ENCODE measurements at regions not wholly inside any gene's neighbourhood (a gene's known extent, or its start where the extent isn't known, plus 50 kb on each side); places are given as distances from the start of the nearest gene placed in this dataset.

DNA sequence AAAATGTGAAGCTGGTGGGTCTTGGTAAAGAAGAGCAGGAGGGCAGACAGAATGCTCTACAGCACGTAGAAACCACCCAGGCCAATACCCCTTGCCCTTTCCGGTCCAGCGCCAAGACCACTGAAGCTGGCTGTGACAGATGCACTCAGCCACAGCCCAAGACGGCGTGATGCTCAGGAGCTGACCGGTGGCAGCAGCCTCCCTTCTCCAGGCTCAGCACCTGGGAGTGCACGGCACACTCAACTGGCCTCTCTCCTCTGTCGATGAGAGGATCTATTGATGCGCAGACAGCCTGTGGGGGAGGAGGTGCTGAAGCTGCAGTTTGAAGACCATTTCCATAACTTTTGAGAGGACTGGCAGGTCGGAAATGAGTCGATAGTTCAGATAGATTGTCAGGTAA lies 141.0 kb upstream of the MYT1L start:
- Histone ChIP-seq H2BK12ac (ENCODE audit: low read length in 2 of 2) (no peak overlapping the region), H2AK5ac (ENCODE audit: low read length, severe bottlenecking) (no peak overlapping the region)
- 78% methylated on average over 11 of the region's 11 CpGs for WGBS

GRCh38 chr2:2466534-2466933 lies 135.5 kb upstream of the MYT1L start:
- no peaks in the 10 kb centered on the region for H3K4me1 ChIP-seq (ENCODE audit: control insufficient read depth, insufficient read depth, low read depth, low read length)
- no peak for DNase-seq
- no peak overlapping the region for H2AK5ac ChIP-seq (ENCODE audit: low read length, severe bottlenecking)
- H2BK5ac ChIP-seq (ENCODE audit: low read depth, low read length, poor library complexity, severe bottlenecking) = no peak overlapping the region
- no peak overlapping the region for H3K18ac ChIP-seq (ENCODE audit: low read depth in 1 of 2, low read length in 2 of 2)
- H2AFZ ChIP-seq (ENCODE audit: low read depth, low read length) = no peak overlapping the region
- H2BK12ac ChIP-seq (ENCODE audit: low read length in 2 of 2) = no peak overlapping the region
- no peaks in the 10 kb centered on the region for H3K27me3 ChIP-seq (ENCODE audit: control insufficient read depth in 1 of 2, insufficient read depth in 1 of 2, low read length in 2 of 2)
- no peak overlapping the region for H3K27ac ChIP-seq (ENCODE audit: low read length, poor library complexity, severe bottlenecking)
- no peak overlapping the region for H2BK15ac ChIP-seq (ENCODE audit: low read depth, poor library complexity, severe bottlenecking)
- H4K8ac ChIP-seq (ENCODE audit: low read length) = no peak overlapping the region
- H3K23ac ChIP-seq (ENCODE audit: low read length in 2 of 2) = no peak overlapping the region
- no peak overlapping the region for H3K4me3 ChIP-seq (ENCODE audit: insufficient read depth in 1 of 2, low read depth in 1 of 2, low read length in 2 of 2)
- no peak overlapping the region for H3K9ac ChIP-seq (ENCODE audit: low read length)
- H3K79me1 ChIP-seq (replicated peaks; ENCODE audit: low read length, poor library complexity, severe bottlenecking) = no peaks in the 10 kb centered on the region
- WGBS = 58% methylated on average over 9 of the region's 9 CpGs
- no peak overlapping the region for H2BK120ac ChIP-seq (ENCODE audit: low read depth, low read length)
- no peaks in the 10 kb centered on the region for H3K36me3 ChIP-seq (ENCODE audit: control insufficient read depth in 1 of 2, insufficient read depth in 2 of 2, low read depth in 1 of 2, low read length in 2 of 2)
- H4K91ac ChIP-seq (ENCODE audit: low read length) = no peak overlapping the region
- no peaks in the 10 kb centered on the region for H3K9me3 ChIP-seq (ENCODE audit: control insufficient read depth, low read length)
- H3K4ac ChIP-seq (ENCODE audit: low read depth in 1 of 2, low read length in 2 of 2) = no peak overlapping the region
- no peak overlapping the region for H3K14ac ChIP-seq (ENCODE audit: low read length in 2 of 2)
- no peak overlapping the region for H3K4me2 ChIP-seq (ENCODE audit: low read length, poor library complexity, severe bottlenecking)

More for the DNA sequence above, 141.0 kb upstream of the MYT1L start:
- Histone ChIP-seq H3K27ac (ENCODE audit: low read length, poor library complexity, severe bottlenecking) (no peak overlapping the region), H2AFZ (ENCODE audit: low read depth, low read length) (no peak overlapping the region), H3K9me3 (ENCODE audit: control insufficient read depth, low read length) (peaks cover 14% of the 10 kb centered on the region), H3K18ac (ENCODE audit: low read depth in 1 of 2, low read length in 2 of 2) (no peak overlapping the region), H3K4me3 (ENCODE audit: insufficient read depth in 1 of 2, low read depth in 1 of 2, low read length in 2 of 2) (no peak overlapping the region), H2BK5ac (ENCODE audit: low read depth, low read length, poor library complexity, severe bottlenecking) (no peak overlapping the region), H3K14ac (ENCODE audit: low read length in 2 of 2) (no peak overlapping the region), H3K27me3 (ENCODE audit: control insufficient read depth in 1 of 2, insufficient read depth in 1 of 2, low read length in 2 of 2) (no peaks in the 10 kb centered on the region), H4K8ac (ENCODE audit: low read length) (no peak overlapping the region), H3K4ac (ENCODE audit: low read depth in 1 of 2, low read length in 2 of 2) (no peak overlapping the region), H3K23ac (ENCODE audit: low read length in 2 of 2) (no peak overlapping the region), H3K4me2 (ENCODE audit: low read length, poor library complexity, severe bottlenecking) (no peak overlapping the region), H3K9ac (ENCODE audit: low read length) (no peak overlapping the region), H3K36me3 (ENCODE audit: control insufficient read depth in 1 of 2, insufficient read depth in 2 of 2, low read depth in 1 of 2, low read length in 2 of 2) (no peaks in the 10 kb centered on the region), H3K79me1 (replicated peaks; ENCODE audit: low read length, poor library complexity, severe bottlenecking) (no peaks in the 10 kb centered on the region), H3K4me1 (ENCODE audit: control insufficient read depth, insufficient read depth, low read depth, low read length) (no peaks in the 10 kb centered on the region), H2BK120ac (ENCODE audit: low read depth, low read length) (no peak overlapping the region), H4K91ac (ENCODE audit: low read length) (no peak overlapping the region), H2BK15ac (ENCODE audit: low read depth, poor library complexity, severe bottlenecking) (no peak overlapping the region)
- DNase-seq = no peak

GRCh38 chr2:2464643-2465042 lies 133.6 kb upstream of the MYT1L start:
- H2BK5ac ChIP-seq (ENCODE audit: low read depth, low read length, poor library complexity, severe bottlenecking) = no peak overlapping the region
- DNase-seq = no peak
- H3K9ac ChIP-seq (ENCODE audit: low read length) = no peak overlapping the region
- no peak overlapping the region for H3K4me3 ChIP-seq (ENCODE audit: insufficient read depth in 1 of 2, low read depth in 1 of 2, low read length in 2 of 2)
- H3K14ac ChIP-seq (ENCODE audit: low read length in 2 of 2) = no peak overlapping the region
- no peaks in the 10 kb centered on the region for H3K79me1 ChIP-seq (replicated peaks; ENCODE audit: low read length, poor library complexity, severe bottlenecking)
- H3K4ac ChIP-seq (ENCODE audit: low read depth in 1 of 2, low read length in 2 of 2) = no peak overlapping the region
- H3K23ac ChIP-seq (ENCODE audit: low read length in 2 of 2) = no peak overlapping the region
- no peak overlapping the region for H2BK120ac ChIP-seq (ENCODE audit: low read depth, low read length)
- H3K4me1 ChIP-seq (ENCODE audit: control insufficient read depth, insufficient read depth, low read depth, low read length) = no peaks in the 10 kb centered on the region
- no peak overlapping the region for H2BK15ac ChIP-seq (ENCODE audit: low read depth, poor library complexity, severe bottlenecking)
- no peak overlapping the region for H4K8ac ChIP-seq (ENCODE audit: low read length)
- no peaks in the 10 kb centered on the region for H3K9me3 ChIP-seq (ENCODE audit: control insufficient read depth, low read length)
- no peaks in the 10 kb centered on the region for H3K27me3 ChIP-seq (ENCODE audit: control insufficient read depth in 1 of 2, insufficient read depth in 1 of 2, low read length in 2 of 2)
- no peak overlapping the region for H3K27ac ChIP-seq (ENCODE audit: low read length, poor library complexity, severe bottlenecking)
- no peak overlapping the region for H3K18ac ChIP-seq (ENCODE audit: low read depth in 1 of 2, low read length in 2 of 2)
- no peak overlapping the region for H2AK5ac ChIP-seq (ENCODE audit: low read length, severe bottlenecking)
- no peaks in the 10 kb centered on the region for H3K36me3 ChIP-seq (ENCODE audit: control insufficient read depth in 1 of 2, insufficient read depth in 2 of 2, low read depth in 1 of 2, low read length in 2 of 2)
- H3K4me2 ChIP-seq (ENCODE audit: low read length, poor library complexity, severe bottlenecking) = no peak overlapping the region
- no peak overlapping the region for H2BK12ac ChIP-seq (ENCODE audit: low read length in 2 of 2)
- H4K91ac ChIP-seq (ENCODE audit: low read length) = no peak overlapping the region
- WGBS = 77% methylated on average over 6 of the region's 6 CpGs
- no peak overlapping the region for H2AFZ ChIP-seq (ENCODE audit: low read depth, low read length)

DNA sequence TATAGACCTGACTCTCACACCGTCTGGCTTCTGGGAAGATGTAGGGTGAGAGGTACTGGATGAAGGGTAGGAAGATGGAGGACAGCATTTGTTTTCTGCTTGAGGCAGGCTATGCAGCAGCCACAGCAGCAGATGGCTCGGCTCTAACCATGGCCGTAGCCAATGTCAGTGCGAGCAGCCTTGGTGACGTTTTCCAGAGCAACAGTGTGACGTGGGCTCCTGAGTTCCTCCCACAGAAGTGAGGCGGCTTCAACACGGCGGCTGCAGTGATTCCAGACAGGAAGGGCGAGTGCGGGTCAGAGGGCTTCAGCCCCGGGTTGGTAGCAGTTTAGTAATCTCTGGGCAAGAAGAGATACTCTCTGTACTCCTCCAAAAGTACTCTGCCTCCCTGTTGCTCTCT lies 133.0 kb upstream of the MYT1L start:
- WGBS = 47% methylated on average over 12 of the region's 12 CpGs
- Histone ChIP-seq H3K9me3 (ENCODE audit: control insufficient read depth, low read length) (no peaks in the 10 kb centered on the region), H3K14ac (ENCODE audit: low read length in 2 of 2) (no peak overlapping the region), H3K36me3 (ENCODE audit: control insufficient read depth in 1 of 2, insufficient read depth in 2 of 2, low read depth in 1 of 2, low read length in 2 of 2) (no peaks in the 10 kb centered on the region), H2AK5ac (ENCODE audit: low read length, severe bottlenecking) (no peak overlapping the region), H3K9ac (ENCODE audit: low read length) (no peak overlapping the region), H3K79me1 (replicated peaks; ENCODE audit: low read length, poor library complexity, severe bottlenecking) (no peaks in the 10 kb centered on the region), H3K27me3 (ENCODE audit: control insufficient read depth in 1 of 2, insufficient read depth in 1 of 2, low read length in 2 of 2) (no peaks in the 10 kb centered on the region), H3K23ac (ENCODE audit: low read length in 2 of 2) (no peak overlapping the region), H4K8ac (ENCODE audit: low read length) (no peak overlapping the region), H3K4ac (ENCODE audit: low read depth in 1 of 2, low read length in 2 of 2) (no peak overlapping the region), H3K4me1 (ENCODE audit: control insufficient read depth, insufficient read depth, low read depth, low read length) (no peaks in the 10 kb centered on the region), H3K4me2 (ENCODE audit: low read length, poor library complexity, severe bottlenecking) (no peak overlapping the region), H2BK120ac (ENCODE audit: low read depth, low read length) (no peak overlapping the region), H3K27ac (ENCODE audit: low read length, poor library complexity, severe bottlenecking) (no peak overlapping the region), H3K4me3 (ENCODE audit: insufficient read depth in 1 of 2, low read depth in 1 of 2, low read length in 2 of 2) (no peak overlapping the region), H2BK5ac (ENCODE audit: low read depth, low read length, poor library complexity, severe bottlenecking) (no peak overlapping the region), H3K18ac (ENCODE audit: low read depth in 1 of 2, low read length in 2 of 2) (no peak overlapping the region), H2AFZ (ENCODE audit: low read depth, low read length) (no peak overlapping the region), H2BK12ac (ENCODE audit: low read length in 2 of 2) (no peak overlapping the region), H2BK15ac (ENCODE audit: low read depth, poor library complexity, severe bottlenecking) (no peak overlapping the region), H4K91ac (ENCODE audit: low read length) (no peak overlapping the region)
- DNase-seq = no peak

Data from mesenchymal stem cell (in vitro differentiated cells and primary cell).